AG04450 (cell line): ENCODE measurements at regions not wholly inside any gene's neighbourhood (a gene's known extent, or its start where the extent isn't known, plus 50 kb on each side); places are given as distances from the start of the nearest gene placed in this dataset.

Experiments used
- CTCF ChIA-PET: fragments of 300-600, 350-600 bp; formaldehyde crosslinking; extraction: SDS; loops from one replicate; lab custom pipeline; 2022; ENCODE audit warnings: antibody characterized with exemption, inconsistent platforms; lab: Charles Lee
- POLR2A ChIA-PET: fragments of 350-600 bp; formaldehyde crosslinking; extraction: SDS; loops from one replicate; lab custom pipeline; 2021; ENCODE audit warnings: antibody characterized with exemption, inconsistent platforms; lab: Yijun Ruan, JAX
- DNase-seq: peaks from one replicate; pipeline ENCODE4 v3.0.0-alpha.2; 2011; ENCODE audit warnings: low read depth, low spot score
- H3K27ac ChIP-seq: one replicate; pipeline ENCODE4 v1.5.1; 2012; ENCODE audit warnings: low read depth, low read length, control low read depth
- H3K27me3 ChIP-seq: one replicate; pipeline ENCODE4 v1.6.0; 2012; ENCODE audit warnings: low read length; ENCODE audit not compliant: control insufficient read depth, insufficient read depth
- H3K4me3 ChIP-seq: 2 replicates; pipeline ENCODE4 v1.5.1; 2011; ENCODE audit warnings: mild to moderate bottlenecking, low read depth, low read length, control low read depth
- H3K9me3 ChIP-seq: 2 replicates; pipeline ENCODE4 v1.5.1; 2012; ENCODE audit warnings: low read length; ENCODE audit not compliant: control insufficient read depth, insufficient read depth
- TF ChIP-seq, protein P1 (sequence below): IDR thresholded peaks from 2 replicates; pipeline ENCODE4 v1.5.1; 2011; ENCODE audit warnings: low read depth, low read length, control low read depth, inconsistent platforms

DNA sequence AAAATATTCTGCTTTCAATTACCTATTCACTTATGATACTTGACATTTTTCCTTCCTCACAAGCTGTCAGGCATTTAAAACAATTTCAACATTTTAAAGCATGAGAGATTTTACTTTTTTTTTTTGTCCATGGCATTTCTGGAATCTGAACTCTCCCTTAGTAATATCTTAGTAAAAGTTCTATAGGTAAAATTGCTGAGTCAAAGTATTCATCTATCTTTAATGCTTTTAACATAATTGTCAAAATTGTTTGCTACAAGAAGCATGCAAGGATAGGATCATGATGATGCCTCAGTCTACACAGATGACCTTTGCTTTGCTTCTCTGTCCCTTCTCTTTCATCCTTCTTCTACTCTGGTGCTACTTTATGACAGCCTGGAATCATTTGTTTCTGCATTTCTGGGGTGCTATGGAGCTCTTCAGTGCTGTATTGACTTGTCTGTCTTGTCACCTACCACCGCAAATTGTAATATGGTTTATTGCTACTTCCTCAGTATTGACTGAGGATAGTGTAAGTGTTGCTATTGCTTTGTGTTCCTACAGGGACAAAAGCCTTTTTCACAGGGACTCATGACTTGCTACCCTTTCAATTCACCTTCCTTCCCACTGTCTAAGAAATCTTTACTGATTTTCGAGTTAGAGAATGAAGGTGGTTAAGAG lies 589.8 kb upstream of the ATP2B1 start:
- H3K9me3 ChIP-seq, result no peaks in the 10 kb centered on the region
- ChIA-PET POLR2A (no interaction called here), CTCF (interaction anchor here (0.7 kb wide), 1 partner anchor 556 kb away, joined by 3 read pairs; no protein-coding TSS in a partner anchor)
- TF ChIP-seq, protein P1, sequence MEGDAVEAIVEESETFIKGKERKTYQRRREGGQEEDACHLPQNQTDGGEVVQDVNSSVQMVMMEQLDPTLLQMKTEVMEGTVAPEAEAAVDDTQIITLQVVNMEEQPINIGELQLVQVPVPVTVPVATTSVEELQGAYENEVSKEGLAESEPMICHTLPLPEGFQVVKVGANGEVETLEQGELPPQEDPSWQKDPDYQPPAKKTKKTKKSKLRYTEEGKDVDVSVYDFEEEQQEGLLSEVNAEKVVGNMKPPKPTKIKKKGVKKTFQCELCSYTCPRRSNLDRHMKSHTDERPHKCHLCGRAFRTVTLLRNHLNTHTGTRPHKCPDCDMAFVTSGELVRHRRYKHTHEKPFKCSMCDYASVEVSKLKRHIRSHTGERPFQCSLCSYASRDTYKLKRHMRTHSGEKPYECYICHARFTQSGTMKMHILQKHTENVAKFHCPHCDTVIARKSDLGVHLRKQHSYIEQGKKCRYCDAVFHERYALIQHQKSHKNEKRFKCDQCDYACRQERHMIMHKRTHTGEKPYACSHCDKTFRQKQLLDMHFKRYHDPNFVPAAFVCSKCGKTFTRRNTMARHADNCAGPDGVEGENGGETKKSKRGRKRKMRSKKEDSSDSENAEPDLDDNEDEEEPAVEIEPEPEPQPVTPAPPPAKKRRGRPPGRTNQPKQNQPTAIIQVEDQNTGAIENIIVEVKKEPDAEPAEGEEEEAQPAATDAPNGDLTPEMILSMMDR, result no peak
- no peak for DNase-seq
- H3K27ac ChIP-seq, result no peak overlapping the region
- H3K4me3 ChIP-seq, result no peak overlapping the region
- H3K27me3 ChIP-seq, result no peaks in the 10 kb centered on the region

DNA sequence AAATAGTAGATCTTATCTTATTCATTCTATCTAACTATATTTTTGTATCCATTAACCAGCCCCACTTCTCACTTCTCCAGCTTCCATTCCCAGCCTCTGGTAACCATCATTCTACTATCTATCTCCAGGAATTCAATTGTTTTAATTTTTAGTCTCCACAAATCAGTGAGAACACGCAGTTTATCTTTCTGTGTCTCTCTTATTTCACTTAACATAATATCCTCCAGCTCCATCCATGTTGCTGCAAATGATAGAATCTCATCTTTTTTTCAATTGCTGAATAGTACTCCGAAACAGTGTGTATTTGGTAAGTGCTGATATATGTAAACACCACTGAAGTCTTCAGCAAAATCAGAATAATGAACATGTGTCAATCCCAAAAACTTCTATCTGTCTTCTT lies 587.2 kb upstream of the ATP2B1 start:
- POLR2A ChIA-PET, result no interaction called here
- TF ChIP-seq, protein P1, result no peak
- no peak for DNase-seq
- Histone ChIP-seq H3K4me3 (no peak overlapping the region), H3K27me3 (no peaks in the 10 kb centered on the region), H3K27ac (no peak overlapping the region), H3K9me3 (no peaks in the 10 kb centered on the region)
- CTCF ChIA-PET, result no interaction called here

DNA sequence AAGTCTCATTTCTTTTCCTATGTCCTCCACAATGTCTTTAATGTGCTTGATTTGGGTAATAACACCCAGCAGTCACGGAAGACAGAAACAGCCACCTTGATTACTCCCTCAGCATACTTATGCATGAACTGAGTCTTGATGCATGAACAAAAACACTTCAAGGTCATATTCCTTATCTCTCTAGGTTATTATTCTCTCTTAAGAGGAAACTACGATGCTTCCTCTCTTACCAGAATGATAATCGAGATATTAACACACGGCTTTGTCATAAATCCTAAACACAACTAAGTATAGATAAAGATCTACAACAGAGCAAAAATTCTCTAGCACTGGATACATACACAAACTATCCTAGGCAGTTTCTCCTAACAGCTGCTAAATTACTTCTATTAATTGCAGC lies 583.5 kb upstream of the ATP2B1 start:
- CTCF ChIA-PET, result no interaction called here
- H3K9me3 ChIP-seq, result no peaks in the 10 kb centered on the region
- no peaks in the 10 kb centered on the region for H3K27me3 ChIP-seq
- TF ChIP-seq, protein P1, result no peak
- no peak overlapping the region for H3K27ac ChIP-seq
- POLR2A ChIA-PET, result no interaction called here
- H3K4me3 ChIP-seq, result no peak overlapping the region
- no peak for DNase-seq

DNA sequence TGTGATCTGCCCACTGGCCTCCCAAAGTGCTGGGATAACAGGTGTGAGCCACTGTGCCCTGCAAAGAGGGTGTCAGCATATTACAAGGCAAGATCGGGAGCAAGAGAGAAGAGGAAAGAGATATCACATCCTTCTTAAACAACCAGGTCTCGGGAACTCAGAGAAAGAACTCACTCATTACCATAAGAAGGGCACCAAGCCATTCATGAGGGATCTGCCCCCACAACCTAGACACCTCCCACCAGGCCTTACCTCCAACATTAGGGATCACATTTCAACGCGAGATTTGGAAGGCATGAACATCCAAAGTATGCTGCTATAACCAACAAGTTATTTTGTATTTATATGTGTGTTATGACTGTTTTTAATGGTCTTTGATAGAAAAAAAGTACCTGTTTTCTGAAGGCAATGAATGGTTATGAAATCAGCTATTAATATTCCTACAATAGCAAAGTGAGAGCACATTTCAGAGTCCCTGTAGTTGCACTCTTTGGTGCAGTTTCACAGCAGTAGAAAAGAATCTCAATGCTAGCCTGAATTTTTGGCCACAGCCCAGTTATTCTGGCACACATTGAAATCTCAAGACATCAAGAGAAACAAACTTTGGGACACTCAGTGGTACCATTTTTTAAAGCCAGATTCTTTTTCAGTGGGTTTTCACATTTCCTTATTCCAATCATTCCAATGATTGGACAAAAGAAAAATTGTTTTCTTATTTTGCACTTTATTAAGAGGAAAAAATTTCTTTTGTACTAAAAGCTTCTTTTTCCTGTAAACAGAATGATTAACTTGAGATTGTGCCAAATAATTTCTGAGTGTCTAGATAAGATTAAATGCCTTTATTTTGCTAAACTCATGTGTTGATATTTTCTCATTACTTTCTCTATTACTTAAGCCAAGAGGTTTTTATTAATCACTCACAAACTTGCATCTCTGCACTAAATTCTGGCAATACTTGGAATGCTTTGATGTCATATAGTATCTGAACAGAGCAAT lies 582.6 kb upstream of the ATP2B1 start:
- H3K4me3 ChIP-seq, result no peak overlapping the region
- H3K27me3 ChIP-seq, result no peaks in the 10 kb centered on the region
- H3K9me3 ChIP-seq, result no peaks in the 10 kb centered on the region
- ChIA-PET POLR2A (no interaction called here), CTCF (interaction anchor here (0.7 kb wide), 1 partner anchor 8 kb away, joined by 3 read pairs; no protein-coding TSS in a partner anchor)
- no peak for DNase-seq
- no peak overlapping the region for H3K27ac ChIP-seq
- TF ChIP-seq, protein P1, result no peak

DNA sequence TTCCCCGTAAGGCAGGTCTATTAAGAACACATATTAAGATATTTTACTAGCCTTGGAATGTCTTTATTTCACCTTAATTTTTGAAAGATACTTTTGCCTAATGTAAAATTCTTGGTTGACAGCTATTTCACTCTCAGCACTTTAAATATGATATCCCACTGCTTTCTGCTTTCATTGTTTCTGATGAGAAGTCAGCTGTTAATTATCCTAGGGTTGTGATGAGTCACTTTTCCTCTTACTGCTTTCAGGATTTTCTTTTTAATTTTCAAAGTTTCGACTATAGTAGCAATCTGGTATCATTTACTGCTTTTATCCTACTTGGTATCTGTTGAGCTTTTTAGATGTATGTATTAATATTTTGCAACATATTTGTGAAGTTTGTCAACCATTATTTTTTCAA lies 578.9 kb upstream of the ATP2B1 start:
- no peak overlapping the region for H3K27ac ChIP-seq
- TF ChIP-seq, protein P1, result no peak
- CTCF ChIA-PET, result no interaction called here
- H3K27me3 ChIP-seq, result no peaks in the 10 kb centered on the region
- DNase-seq, result no peak
- H3K4me3 ChIP-seq, result no peak overlapping the region
- no peaks in the 10 kb centered on the region for H3K9me3 ChIP-seq
- POLR2A ChIA-PET, result no interaction called here
